ENCODE measurements at regions not wholly inside any gene's neighbourhood (a gene's known extent, or its start where the extent isn't known, plus 50 kb on each side); places are given as distances from the start of the nearest gene placed in this dataset.

GRCh38 chr5:135704616-135705015 is 125.8 kb upstream of the CXCL14 start:
- no peak for DNase-seq (ENCODE audit: low read depth in 1 of 2, low spot score in 1 of 2)
- Histone ChIP-seq H3K9me3 (ENCODE audit: low read depth) (no peaks in the 10 kb centered on the region), H3K27ac (no peak overlapping the region), H3K4me3 (no peak overlapping the region), H3K4me1 (ENCODE audit: low read depth) (no peaks in the 10 kb centered on the region), H3K27me3 (no peaks in the 10 kb centered on the region), H3K36me3 (no peaks in the 10 kb centered on the region)
- no peak for TF ChIP-seq CTCF (IDR thresholded peaks at IDR 0.05; ENCODE audit: low read depth, low read length)

GRCh38 chr5:135703016-135703550 is 124.3 kb upstream of the CXCL14 start:
- no peak for TF ChIP-seq CTCF (IDR thresholded peaks at IDR 0.05; ENCODE audit: low read depth, low read length)
- Histone ChIP-seq H3K4me1 (ENCODE audit: low read depth) (no peaks in the 10 kb centered on the region), H3K9me3 (ENCODE audit: low read depth) (no peaks in the 10 kb centered on the region), H3K36me3 (no peaks in the 10 kb centered on the region), H3K27ac (no peak overlapping the region), H3K4me3 (no peak overlapping the region), H3K27me3 (no peaks in the 10 kb centered on the region)
- no peak for DNase-seq (ENCODE audit: low read depth in 1 of 2, low spot score in 1 of 2)

GRCh38 chr5:135702191-135702590 is 123.4 kb upstream of the CXCL14 start:
- Histone ChIP-seq H3K27me3 (no peaks in the 10 kb centered on the region), H3K36me3 (no peaks in the 10 kb centered on the region), H3K9me3 (ENCODE audit: low read depth) (no peaks in the 10 kb centered on the region), H3K27ac (no peak overlapping the region), H3K4me3 (no peak overlapping the region), H3K4me1 (ENCODE audit: low read depth) (no peaks in the 10 kb centered on the region)
- no peak for TF ChIP-seq CTCF (IDR thresholded peaks at IDR 0.05; ENCODE audit: low read depth, low read length)
- no peak for DNase-seq (ENCODE audit: low read depth in 1 of 2, low spot score in 1 of 2)

- Histone ChIP-seq H3K36me3 (no peaks in the 10 kb centered on the region), H3K9me3 (ENCODE audit: low read depth) (no peaks in the 10 kb centered on the region), H3K4me3 (no peak overlapping the region), H3K27ac (no peak overlapping the region), H3K27me3 (no peaks in the 10 kb centered on the region), H3K4me1 (ENCODE audit: low read depth) (no peaks in the 10 kb centered on the region)
- no peak for TF ChIP-seq CTCF (IDR thresholded peaks at IDR 0.05; ENCODE audit: low read depth, low read length)
- DNase-seq (ENCODE audit: low read depth in 1 of 2, low spot score in 1 of 2) = no peak
These were observed 121.9 kb upstream of the CXCL14 start for GRCh38 chr5:135700731-135701130.

- Histone ChIP-seq H3K4me3 (no peak overlapping the region), H3K4me1 (ENCODE audit: low read depth) (no peaks in the 10 kb centered on the region), H3K27me3 (no peaks in the 10 kb centered on the region), H3K36me3 (no peaks in the 10 kb centered on the region), H3K9me3 (ENCODE audit: low read depth) (no peaks in the 10 kb centered on the region), H3K27ac (no peak overlapping the region)
- DNase-seq (ENCODE audit: low read depth in 1 of 2, low spot score in 1 of 2) = no peak
- no peak for TF ChIP-seq CTCF (IDR thresholded peaks at IDR 0.05; ENCODE audit: low read depth, low read length)
These were observed 119.2 kb upstream of the CXCL14 start for GRCh38 chr5:135697959-135698345.
